AG04449 (cell line): ENCODE measurements at regions not wholly inside any gene's neighbourhood (a gene's known extent, or its start where the extent isn't known, plus 50 kb on each side); places are given as distances from the start of the nearest gene placed in this dataset.

Experiments used
- CTCF ChIA-PET: fragments of 350-600 bp; formaldehyde crosslinking; extraction: SDS; loops from one replicate; lab custom pipeline; 2021; ENCODE audit warnings: antibody characterized with exemption; lab: Yijun Ruan, JAX
- POLR2A ChIA-PET: fragments of 400-600, 350-600 bp; formaldehyde crosslinking; extraction: SDS; loops from one replicate; lab custom pipeline; 2020; ENCODE audit warnings: antibody characterized with exemption, inconsistent platforms; lab: Yijun Ruan, JAX
- DNase-seq: peaks from one replicate; pipeline ENCODE4 v3.0.0-alpha.2; 2010; ENCODE audit warnings: low read depth, low spot score
- H3K4me3 ChIP-seq: 2 replicates; pipeline ENCODE4 v1.5.1; 2011; ENCODE audit warnings: low read depth, mild to moderate bottlenecking, control low read depth, low read length
- CTCF ChIP-seq: IDR thresholded peaks from one replicate; pipeline ENCODE4 v1.5.1; 2011; ENCODE audit warnings: mild to moderate bottlenecking, moderate library complexity, low read length, control low read depth, inconsistent platforms; ENCODE audit not compliant: insufficient read depth; ENCODE audit errors: missing control alignments

GRCh38 chr15:81930582-81931369 is 115.0 kb downstream of the MEX3B start:
- ChIA-PET CTCF (interaction anchor here (1.0 to 2.3 kb wide), 2 partner anchors 9 to 18 kb away, joined by 3 to 15 read pairs; no protein-coding TSS in a partner anchor), POLR2A (no interaction called here)

GRCh38 chr15:81929557-81929956 is 116.3 kb downstream of the MEX3B start:
- DNase-seq, result no peak
- CTCF ChIA-PET, result interaction anchor here (2.3 kb wide), 1 partner anchor 11 kb away, joined by 15 read pairs; no protein-coding TSS in a partner anchor
- H3K4me3 ChIP-seq, result no peak overlapping the region
- no peak for TF ChIP-seq CTCF
- POLR2A ChIA-PET, result no interaction called here

More at GRCh38 chr15:81930582-81931369, 115.0 kb downstream of the MEX3B start:
- H3K4me3 ChIP-seq, result no peak overlapping the region
- DNase-seq, result no peak
- no peak for TF ChIP-seq CTCF

GRCh38 chr15:81926981-81927380 is 118.8 kb downstream of the MEX3B start:
- ChIA-PET CTCF (interaction anchor here (1.0 kb wide), 1 partner anchor 17 kb away, joined by 3 read pairs; no protein-coding TSS in a partner anchor), POLR2A (no interaction called here)
- DNase-seq, result no peak
- no peak overlapping the region for H3K4me3 ChIP-seq
- no peak for TF ChIP-seq CTCF

DNA sequence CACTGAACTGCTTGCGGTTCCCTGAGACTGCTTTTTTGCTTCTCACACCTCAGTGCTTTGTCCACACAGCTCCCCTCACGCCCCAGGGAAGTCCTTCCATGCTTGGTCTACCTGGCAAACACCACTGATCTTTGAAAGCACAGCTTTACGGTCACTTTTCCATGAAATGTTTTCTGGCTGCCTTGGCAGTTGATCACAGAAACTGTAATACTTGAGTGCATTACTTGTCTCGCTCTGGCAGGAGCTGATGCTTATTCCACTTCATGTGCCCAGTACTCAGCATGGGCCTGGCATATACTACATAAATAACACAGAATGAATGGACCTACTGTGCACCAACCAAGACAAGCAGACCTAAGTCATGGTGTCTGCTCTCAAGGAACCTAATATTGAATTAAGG is 121.1 kb downstream of the MEX3B start:
- CTCF ChIA-PET, result interaction anchor here (1.2 kb wide), 1 partner anchor 14 kb away, joined by 4 read pairs; no protein-coding TSS in a partner anchor
- TF ChIP-seq CTCF, result no peak
- H3K4me3 ChIP-seq, result no peak overlapping the region

GRCh38 chr15:81923561-81924350 is 122.1 kb downstream of the MEX3B start:
- CTCF ChIA-PET, result no interaction called here
- no peak for TF ChIP-seq CTCF
- POLR2A ChIA-PET, result no interaction called here
- H3K4me3 ChIP-seq, result no peak overlapping the region
- DNase-seq, result no peak

More for the DNA sequence above, 121.1 kb downstream of the MEX3B start:
- POLR2A ChIA-PET, result no interaction called here
- no peak for DNase-seq

GRCh38 chr15:81922143-81922542 is 123.7 kb downstream of the MEX3B start:
- DNase-seq, result no peak
- ChIA-PET CTCF (no interaction called here), POLR2A (no interaction called here)
- no peak for TF ChIP-seq CTCF
- no peak overlapping the region for H3K4me3 ChIP-seq
